Panc1 (cell line): ENCODE measurements at regions not wholly inside any gene's neighbourhood (a gene's known extent, or its start where the extent isn't known, plus 50 kb on each side); places are given as distances from the start of the nearest gene placed in this dataset.

Source experiments
- CTCF ChIP-seq: fragments of 450-650 bp; IDR thresholded peaks from 2 replicates; pipeline ENCODE4 v1.5.1; 2017; ENCODE audit warnings: mild to moderate bottlenecking
- POLR2AphosphoS5 ChIP-seq: IDR thresholded peaks from 2 replicates; pipeline ENCODE4 v1.6.1; 2012; ENCODE audit warnings: mild to moderate bottlenecking, low read depth, low read length, moderate library complexity

DNA sequence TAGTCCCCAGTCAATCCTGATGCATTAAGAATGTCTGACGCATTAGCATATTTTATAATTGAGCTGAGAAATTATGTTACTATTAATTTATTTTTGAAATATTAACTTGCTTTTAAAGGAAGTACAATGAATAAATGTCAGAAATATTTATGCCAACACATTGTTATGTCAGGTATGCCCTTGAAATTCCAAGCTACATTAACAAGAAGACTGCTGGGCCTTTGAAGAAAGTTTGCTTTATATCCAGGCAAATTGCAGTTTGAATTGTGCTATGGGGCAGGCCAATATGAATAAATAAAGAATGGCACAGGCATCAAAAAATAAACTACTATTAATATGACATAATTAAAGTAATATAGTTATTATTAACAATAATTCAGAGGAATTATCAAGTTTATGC, 1391.3 kb downstream of the PLA2G4A start:
- TF ChIP-seq CTCF (no peak), POLR2AphosphoS5 (no peak)
